HG03103 (cell line): ENCODE measurements at regions not wholly inside any gene's neighbourhood (a gene's known extent, or its start where the extent isn't known, plus 50 kb on each side); places are given as distances from the start of the nearest gene placed in this dataset.

Source experiments
- ATAC-seq: cut with Tn5 transposase; IDR thresholded peaks from one replicate; pipeline ENCODE4 v1.9.1; 2021; ENCODE audit warnings: low read depth; ENCODE audit not compliant: unreplicated experiment

GRCh38 chr12:34188974-34189373 is 166.7 kb downstream of the ALG10 start:
- ATAC-seq, result no peak

DNA sequence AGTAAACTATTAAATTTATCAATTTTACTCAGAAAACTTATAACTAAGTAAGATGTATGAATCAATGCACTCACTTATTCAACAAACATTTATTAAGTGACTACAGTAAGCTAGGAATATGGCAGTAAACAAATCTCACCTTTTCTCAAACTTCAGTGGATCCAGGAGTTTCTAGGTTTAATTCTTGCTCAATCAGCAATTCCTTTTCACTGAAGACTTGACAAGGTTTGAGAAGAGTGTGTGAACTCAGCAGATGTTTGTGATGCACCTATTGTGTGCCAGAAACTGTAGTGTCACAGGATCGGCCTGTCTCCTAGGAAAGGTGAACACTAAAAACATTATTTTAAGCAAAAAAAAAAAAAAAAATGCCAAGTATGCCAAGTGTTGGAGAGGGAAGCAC is 167.8 kb downstream of the ALG10 start:
- ATAC-seq, result no peak

DNA sequence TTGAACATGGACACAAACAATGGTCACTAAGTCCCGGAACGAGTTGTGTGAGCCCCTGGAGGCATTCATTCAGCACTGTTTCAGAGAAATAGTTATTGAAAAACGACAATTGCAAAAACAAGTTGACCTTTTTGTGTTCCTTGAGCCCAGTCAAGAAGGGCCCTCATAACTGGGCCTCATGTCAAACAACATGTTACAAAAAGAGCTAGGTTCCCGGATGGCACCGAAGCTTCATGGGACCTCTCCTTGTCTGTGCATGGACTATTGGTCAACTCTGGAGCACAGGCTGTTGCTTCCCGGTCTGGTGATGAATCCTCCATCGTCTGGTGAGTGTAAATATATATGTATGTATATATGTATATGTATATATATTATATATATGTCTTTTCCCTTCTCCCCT is 176.6 kb downstream of the ALG10 start:
- ATAC-seq, result no peak

GRCh38 chr12:34203866-34204620 is 181.7 kb downstream of the ALG10 start:
- ATAC-seq, result no peak

DNA sequence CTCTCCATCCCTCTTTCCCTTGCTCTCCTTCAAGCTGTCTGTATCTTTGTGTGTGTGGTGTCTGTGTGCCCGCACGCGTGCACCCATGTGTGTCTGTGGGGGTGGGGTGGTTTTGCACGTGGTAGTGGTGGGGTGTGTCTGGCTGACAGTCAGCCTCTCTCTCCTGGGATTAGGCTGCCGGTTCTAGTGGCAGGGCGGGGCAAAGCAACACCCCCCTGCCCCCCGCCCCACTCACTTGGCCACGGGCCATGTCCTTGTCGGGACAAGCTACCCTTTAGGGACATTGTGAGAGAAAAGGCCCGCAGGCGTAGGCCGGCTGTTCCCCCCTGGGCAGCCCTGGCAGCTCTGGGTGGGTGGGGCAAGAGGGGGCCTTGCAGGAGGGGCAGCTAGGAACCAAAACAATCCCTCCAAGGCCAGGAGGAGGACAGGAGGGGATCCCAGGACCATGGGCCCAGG is 182.6 kb downstream of the ALG10 start:
- ATAC-seq, result no peak

DNA sequence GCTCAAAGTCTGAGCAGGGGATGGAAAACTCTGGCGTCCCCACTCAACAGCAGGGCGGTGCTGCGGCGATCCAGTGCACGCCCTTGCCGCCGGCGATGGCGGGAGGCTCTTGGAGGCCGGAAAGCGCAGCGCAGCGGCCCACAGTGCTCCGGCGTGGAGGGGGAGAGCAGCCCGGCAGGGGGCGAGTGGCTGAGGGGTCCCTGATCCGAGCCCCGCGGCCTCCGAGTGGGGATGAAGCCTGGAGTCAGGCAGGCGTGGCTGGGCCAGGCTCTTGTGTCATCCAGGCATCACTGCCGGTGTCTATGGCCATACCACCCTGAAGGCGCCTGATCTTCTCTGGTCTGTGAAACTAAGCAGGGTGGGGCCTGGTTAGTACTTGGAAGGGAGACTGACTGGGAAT is 183.1 kb downstream of the ALG10 start:
- no peak for ATAC-seq

- ATAC-seq, result no peak
Measured at GRCh38 chr12:34206061-34206785, 183.9 kb downstream of the ALG10 start.

DNA sequence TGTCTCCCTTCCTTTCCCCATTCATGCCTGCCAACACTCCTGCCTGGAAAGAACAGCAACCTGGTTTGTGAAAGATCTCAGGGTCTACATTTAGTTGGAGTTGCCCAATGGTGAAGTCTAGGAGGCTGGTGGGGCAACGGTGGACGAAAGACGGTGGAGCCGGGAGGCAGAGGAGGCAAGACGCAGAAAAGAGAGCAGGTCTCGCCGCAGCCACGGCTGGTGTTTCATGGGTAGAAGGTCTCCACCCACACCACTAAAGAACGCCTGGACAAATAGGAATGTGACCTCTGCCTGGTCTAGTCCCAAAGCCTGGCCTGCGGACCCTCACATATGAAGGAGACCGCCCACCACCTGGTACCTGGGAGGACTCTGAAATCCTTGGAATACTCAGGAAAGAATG is 185.6 kb downstream of the ALG10 start:
- ATAC-seq, result no peak

GRCh38 chr12:34208331-34209258 is 186.3 kb downstream of the ALG10 start:
- no peak for ATAC-seq

GRCh38 chr12:34209259-34209835 is 187.1 kb downstream of the ALG10 start:
- ATAC-seq, result no peak

- ATAC-seq, result no peak
Measured at GRCh38 chr12:34210183-34210582, 187.9 kb downstream of the ALG10 start.

DNA sequence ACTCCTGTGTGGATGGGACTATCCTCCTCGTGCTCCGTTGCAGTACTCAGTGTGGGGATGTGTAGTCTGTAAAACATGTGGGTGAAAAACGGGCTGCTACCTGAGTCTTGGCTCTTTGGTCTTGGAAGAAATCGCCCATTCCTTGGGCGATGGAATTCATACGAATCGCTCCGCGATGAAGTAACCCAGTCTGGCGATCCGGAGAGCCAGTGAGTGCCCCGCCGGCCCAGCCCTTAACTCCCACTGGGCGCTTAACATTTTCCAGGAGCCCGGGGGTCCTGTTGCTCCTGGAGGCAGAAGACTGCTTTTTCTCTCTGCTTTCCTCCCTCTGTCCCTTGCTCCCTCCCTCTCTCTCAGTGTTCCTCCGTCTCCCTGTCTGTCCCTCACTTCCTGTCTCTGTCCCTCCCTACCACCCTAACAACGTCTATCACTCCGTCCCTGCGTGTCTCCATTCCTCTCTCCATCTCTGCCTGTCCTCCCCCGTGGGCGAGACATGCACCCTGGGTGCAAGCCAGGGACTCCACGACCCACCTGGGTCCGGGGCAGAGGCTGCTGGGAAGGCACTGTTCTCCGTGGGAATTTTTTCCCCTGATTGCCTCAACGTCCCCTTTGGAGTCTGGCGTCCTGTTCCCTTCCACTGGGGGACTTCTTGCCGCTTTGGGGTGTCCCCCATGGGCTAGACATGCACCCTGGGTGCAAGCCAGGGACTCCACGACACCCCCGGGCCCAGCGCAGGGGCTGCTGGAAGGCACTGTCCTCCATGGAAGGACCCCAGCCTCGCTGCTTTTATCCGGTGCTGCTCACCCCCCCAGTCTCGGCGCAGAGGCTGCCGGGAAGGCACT is 188.6 kb downstream of the ALG10 start:
- no peak for ATAC-seq

- no peak for ATAC-seq
Measured at GRCh38 chr12:34212651-34213050, 190.4 kb downstream of the ALG10 start.

DNA sequence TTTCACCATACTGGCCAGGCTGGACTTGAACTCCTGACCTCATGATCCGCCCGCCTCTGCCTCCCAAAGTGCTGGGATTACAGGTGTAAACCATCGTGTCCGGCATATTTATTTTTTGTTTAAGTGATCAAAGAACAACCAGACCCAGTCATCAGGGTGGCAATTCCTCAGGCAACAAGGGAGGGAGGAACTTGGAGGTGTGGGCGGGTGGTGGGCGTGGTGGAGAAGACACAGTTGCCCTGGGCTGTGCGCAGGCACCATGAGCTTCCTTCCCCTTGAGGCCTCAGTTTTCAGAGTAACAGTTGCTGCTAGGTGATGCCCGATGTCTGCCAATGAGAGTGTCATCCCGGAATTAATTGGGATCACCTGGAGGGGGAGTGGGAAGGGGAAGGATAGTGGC is 191.7 kb downstream of the ALG10 start:
- no peak for ATAC-seq

DNA sequence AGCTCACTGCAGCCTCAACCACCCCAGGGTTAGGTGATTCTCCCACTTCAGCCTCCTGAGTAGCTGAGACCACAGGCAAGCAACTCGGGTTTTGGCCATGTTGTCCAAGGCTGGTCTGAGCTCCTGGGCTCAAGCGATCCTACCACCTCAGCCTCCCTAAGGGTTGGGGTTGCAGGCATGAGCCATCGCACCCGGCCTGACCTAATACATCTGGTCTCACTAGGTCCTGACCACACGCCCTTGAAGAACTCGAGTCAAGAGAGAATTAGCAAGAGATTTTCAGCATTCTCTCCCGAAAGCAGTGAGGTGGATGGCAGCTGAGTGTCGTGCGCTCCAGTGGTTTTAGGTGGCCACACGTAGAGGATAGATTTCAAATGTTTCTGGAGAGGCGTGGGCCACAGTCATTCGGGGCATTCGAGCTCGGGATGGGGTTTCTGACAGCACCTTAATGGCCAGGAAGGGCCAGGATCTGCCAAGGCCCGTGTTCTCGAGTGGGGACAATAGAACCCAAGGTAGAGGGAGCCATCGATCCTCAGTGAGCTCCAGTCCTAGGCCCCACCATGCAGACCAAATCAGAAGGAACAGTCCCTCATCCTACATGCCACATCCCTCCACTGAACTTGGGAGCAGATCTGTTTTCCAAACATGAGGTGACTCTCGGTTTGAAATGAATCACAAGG is 193.1 kb downstream of the ALG10 start:
- no peak for ATAC-seq

DNA sequence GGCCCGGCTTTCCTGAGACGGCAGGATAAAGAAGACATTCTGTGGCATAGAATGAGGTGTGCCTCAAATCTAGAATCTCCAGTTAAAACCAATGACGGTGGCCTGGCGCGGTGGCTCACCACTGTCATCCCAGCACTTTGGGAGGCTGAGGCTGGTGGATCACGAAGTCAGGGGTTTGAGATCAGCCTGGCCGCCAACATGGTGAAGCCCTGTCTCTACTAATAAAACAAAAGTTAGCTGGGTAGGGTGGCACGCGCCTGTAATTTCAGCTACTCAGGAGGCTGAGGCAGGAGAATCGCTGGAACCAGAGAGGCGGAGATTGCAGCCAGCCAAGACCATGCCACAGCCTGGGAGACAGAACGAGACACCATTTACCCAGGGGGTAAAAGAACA is 193.6 kb downstream of the ALG10 start:
- no peak for ATAC-seq

DNA sequence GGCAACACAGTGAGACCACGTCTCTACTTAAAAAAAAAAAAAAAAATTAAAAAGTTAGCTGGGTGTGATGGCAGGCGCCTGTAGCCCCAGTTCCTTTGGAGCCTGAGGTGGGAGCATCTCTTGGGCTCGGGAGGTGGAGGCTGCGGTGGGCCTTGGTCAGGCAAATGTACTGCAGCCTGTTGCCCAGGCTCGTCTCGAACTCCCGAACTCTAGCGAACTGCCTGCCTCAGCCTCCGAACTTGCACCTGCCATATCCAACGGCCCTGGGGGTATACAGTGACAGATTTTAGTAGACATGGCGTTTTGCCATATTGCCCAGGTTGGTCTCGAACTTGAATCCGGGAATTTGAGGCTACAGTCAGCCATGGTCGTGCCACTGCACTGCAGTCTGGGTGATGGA is 195.4 kb downstream of the ALG10 start:
- ATAC-seq, result no peak

- peak; percentile 84 for ATAC-seq
Measured at GRCh38 chr12:34218193-34219045, 196.1 kb downstream of the ALG10 start.
